Naive thymus-derived CD8-positive, alpha-beta T cell (primary cell): ENCODE measurements at regions not wholly inside any gene's neighbourhood (a gene's known extent, or its start where the extent isn't known, plus 50 kb on each side); places are given as distances from the start of the nearest gene placed in this dataset.
"Not testable (repeated sequence)": the region's sequence is repeated elsewhere in the genome, so short reads cannot be mapped to it uniquely, and the experiment has no call there.

ENCODE experiments used
- ATAC-seq, 2 donors: fragments of 150-1000 bp; cut with Tn5 transposase in 1 of 2; sonication (Bioruptor Pico), chemical (Tn5 transposase) in 1 of 2; 1 replicate in 1 of 2; 2 replicates in 1 of 2; pipeline ENCODE4 v1.10.0; 2021; ENCODE audit warnings: mild to moderate bottlenecking in 2 of 2, moderate library complexity in 2 of 2
- POLR2A ChIA-PET: fragments of 350-600 bp; sonication (Branson Sonifier 250); formaldehyde crosslinking; loops from one replicate; lab custom pipeline; 2021; ENCODE audit warnings: antibody characterized with exemption; lab: Charles Lee
- DNase-seq, 10 donors: peaks; one replicate each; pipeline versions ENCODE4 v3.0.0 to v3.0.0-alpha.2; 2020 to 2022
- H3K27ac Mint-ChIP-seq, 10 donors: one replicate each; pipeline ENCODE4 v1.8.0; 2020 to 2022; ENCODE audit warnings: mild to moderate bottlenecking in 10 of 10, mixed read lengths in 10 of 10, moderate library complexity in 4 of 10, inconsistent platforms in 1 of 10
- H3K27me3 Mint-ChIP-seq, 5 donors: one replicate each; pipeline ENCODE4 v1.8.0; 2021 to 2022; ENCODE audit warnings: mixed read lengths in 5 of 5
- H3K36me3 Mint-ChIP-seq, 3 donors: one replicate each; pipeline ENCODE4 v1.8.0; 2020 to 2022; ENCODE audit warnings: mixed read lengths in 3 of 3, mild to moderate bottlenecking in 2 of 3, inconsistent platforms in 1 of 3
- H3K4me1 Mint-ChIP-seq, 4 donors: one replicate each; pipeline ENCODE4 v1.8.0; 2021 to 2022; ENCODE audit warnings: mixed read lengths in 4 of 4
- H3K4me3 Mint-ChIP-seq, 10 donors: one replicate each; pipeline ENCODE4 v1.8.0; 2020 to 2022; ENCODE audit warnings: mild to moderate bottlenecking in 10 of 10, mixed read lengths in 10 of 10, moderate library complexity in 6 of 10, inconsistent platforms in 1 of 10
- H3K9me3 Mint-ChIP-seq, 9 donors: one replicate each; pipeline ENCODE4 v1.8.0; 2020 to 2022; ENCODE audit warnings: mixed read lengths in 9 of 9, mild to moderate bottlenecking in 3 of 9, inconsistent platforms in 1 of 9, moderate library complexity in 1 of 9

- no peak overlapping the region for H3K4me3 Mint-ChIP-seq
- H3K27ac Mint-ChIP-seq, result no peak overlapping the region
- POLR2A ChIA-PET, result no interaction called here
These were observed 76.2 kb upstream of the HCN1 start for GRCh38 chr5:45772402-45772801.

GRCh38 chr5:45765561-45765960 lies 69.4 kb upstream of the HCN1 start:
- Mint-ChIP-seq H3K27ac (no peak overlapping the region), H3K27me3 (no peaks in the 10 kb centered on the region), H3K4me1 (no peaks in the 10 kb centered on the region), H3K36me3 (no peaks in the 10 kb centered on the region), H3K4me3 (no peak overlapping the region), H3K9me3 (peaks cover 9 to 55% (median 24%) of the 10 kb centered on the region in 9 donors)
- DNase-seq, result no peak
- no peak for ATAC-seq
- POLR2A ChIA-PET, result no interaction called here

More at GRCh38 chr5:45772402-45772801, 76.2 kb upstream of the HCN1 start:
- no peaks in the 10 kb centered on the region for H3K4me1 Mint-ChIP-seq
- H3K36me3 Mint-ChIP-seq, result no peaks in the 10 kb centered on the region
- H3K27me3 Mint-ChIP-seq, result no peaks in the 10 kb centered on the region
- DNase-seq, result no peak
- ATAC-seq, result no peak
- peaks cover 2 to 21% (median 9%) of the 10 kb centered on the region in 9 donors for H3K9me3 Mint-ChIP-seq

GRCh38 chr5:45750574-45750973 lies 54.4 kb upstream of the HCN1 start:
- Mint-ChIP-seq H3K9me3 (peaks cover 12 to 73% (median 33%) of the 10 kb centered on the region in 9 donors), H3K4me1 (no peaks in the 10 kb centered on the region), H3K27ac (no peak overlapping the region), H3K27me3 (no peaks in the 10 kb centered on the region), H3K36me3 (peaks cover 0 to 7% (median 0%) of the 10 kb centered on the region in 3 donors), H3K4me3 (no peak overlapping the region)
- POLR2A ChIA-PET, result no interaction called here
- ATAC-seq, result no peak
- DNase-seq, result no peak

- H3K27ac Mint-ChIP-seq, H3K4me3 Mint-ChIP-seq, DNase-seq, ATAC-seq, POLR2A ChIA-PET, H3K27me3 Mint-ChIP-seq, H3K36me3 Mint-ChIP-seq, H3K4me1 Mint-ChIP-seq: not testable (repeated sequence)
- H3K9me3 Mint-ChIP-seq, result peaks cover 12 to 58% (median 24%) of the 10 kb centered on the region in 9 donors
These were observed 52.3 kb upstream of the HCN1 start for GRCh38 chr5:45748511-45748910.
